ENCODE measurements at regions not wholly inside any gene's neighbourhood (a gene's known extent, or its start where the extent isn't known, plus 50 kb on each side); places are given as distances from the start of the nearest gene placed in this dataset.

- no peak for DNase-seq
- Mint-ChIP-seq H3K4me1 (peaks cover 2% of the 10 kb centered on the region), H3K27ac (no peak overlapping the region), H3K36me3 (no peaks in the 10 kb centered on the region), H3K4me3 (peak overlapping the region; percentile 50), H3K9me3 (no peaks in the 10 kb centered on the region), H3K27me3 (peaks cover 57% of the 10 kb centered on the region)
- POLR2A ChIA-PET: no interaction called here
- ATAC-seq (ENCODE audit: low read depth): no peak
Observed at GRCh38 chr3:128554465-128555097, 61.6 kb upstream of the GATA2 start.

GRCh38 chr3:128554100-128554464 is 61.1 kb upstream of the GATA2 start:
- no peaks in the 10 kb centered on the region for H3K9me3 Mint-ChIP-seq
- no peak overlapping the region for H3K27ac Mint-ChIP-seq
- DNase-seq (no peak), ATAC-seq (ENCODE audit: low read depth) (no peak)
- no peak overlapping the region for H3K4me3 Mint-ChIP-seq
- H3K27me3 Mint-ChIP-seq: peaks cover 53% of the 10 kb centered on the region
- H3K4me1 Mint-ChIP-seq: peaks cover 4% of the 10 kb centered on the region
- no peaks in the 10 kb centered on the region for H3K36me3 Mint-ChIP-seq
- POLR2A ChIA-PET: no interaction called here

- Mint-ChIP-seq H3K4me1 (peaks cover 4% of the 10 kb centered on the region), H3K27ac (no peak overlapping the region), H3K9me3 (no peaks in the 10 kb centered on the region), H3K4me3 (no peak overlapping the region), H3K36me3 (no peaks in the 10 kb centered on the region), H3K27me3 (peaks cover 55% of the 10 kb centered on the region)
- POLR2A ChIA-PET: no interaction called here
- ATAC-seq (ENCODE audit: low read depth): no peak
- no peak for DNase-seq
Observed at GRCh38 chr3:128553560-128553959, 60.6 kb upstream of the GATA2 start.

GRCh38 chr3:128551867-128552266 is 58.9 kb upstream of the GATA2 start:
- Mint-ChIP-seq H3K9me3 (no peaks in the 10 kb centered on the region), H3K27ac (no peak overlapping the region), H3K27me3 (peaks cover 46% of the 10 kb centered on the region), H3K4me1 (peaks cover 4% of the 10 kb centered on the region), H3K36me3 (no peaks in the 10 kb centered on the region), H3K4me3 (no peak overlapping the region)
- DNase-seq (no peak), ATAC-seq (ENCODE audit: low read depth) (no peak)
- POLR2A ChIA-PET: no interaction called here

GRCh38 chr3:128551451-128551850 is 58.5 kb upstream of the GATA2 start:
- no peak overlapping the region for H3K27ac Mint-ChIP-seq
- peaks cover 46% of the 10 kb centered on the region for H3K27me3 Mint-ChIP-seq

GRCh38 chr3:128550471-128551126 is 57.6 kb upstream of the GATA2 start:
- ATAC-seq (ENCODE audit: low read depth): no peak

More at GRCh38 chr3:128551451-128551850, 58.5 kb upstream of the GATA2 start:
- no peak for DNase-seq
- Mint-ChIP-seq H3K4me1 (peaks cover 2% of the 10 kb centered on the region), H3K4me3 (no peak overlapping the region), H3K36me3 (no peaks in the 10 kb centered on the region), H3K9me3 (no peaks in the 10 kb centered on the region)
- no peak for ATAC-seq (ENCODE audit: low read depth)
- POLR2A ChIA-PET: no interaction called here

DNA sequence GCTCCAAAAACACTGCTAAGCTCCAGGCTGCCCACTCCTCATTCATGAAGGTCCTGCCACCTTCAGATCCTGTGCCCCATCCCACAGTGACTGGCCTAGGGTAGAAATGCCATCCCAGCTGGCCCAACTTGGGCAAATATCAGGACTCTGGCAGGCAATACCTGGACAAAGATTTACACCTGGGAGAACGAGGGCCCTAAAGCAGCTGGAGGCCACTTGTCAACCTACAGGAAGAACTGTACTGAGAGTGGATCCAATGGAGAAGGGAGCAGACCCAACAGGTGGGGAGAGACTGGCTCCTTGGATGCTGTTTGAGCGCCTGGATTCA is 57.1 kb upstream of the GATA2 start:
- H3K27ac Mint-ChIP-seq: no peak overlapping the region
- H3K4me1 Mint-ChIP-seq: peaks cover 2% of the 10 kb centered on the region
- no peak overlapping the region for H3K4me3 Mint-ChIP-seq
- no peaks in the 10 kb centered on the region for H3K36me3 Mint-ChIP-seq
- ATAC-seq (ENCODE audit: low read depth) (no peak), DNase-seq (no peak)
- H3K27me3 Mint-ChIP-seq: peaks cover 41% of the 10 kb centered on the region
- POLR2A ChIA-PET: no interaction called here
- no peaks in the 10 kb centered on the region for H3K9me3 Mint-ChIP-seq

More at GRCh38 chr3:128550471-128551126, 57.6 kb upstream of the GATA2 start:
- H3K4me1 Mint-ChIP-seq: peaks cover 2% of the 10 kb centered on the region
- DNase-seq: no peak
- no peaks in the 10 kb centered on the region for H3K9me3 Mint-ChIP-seq
- no peaks in the 10 kb centered on the region for H3K36me3 Mint-ChIP-seq
- no peak overlapping the region for H3K4me3 Mint-ChIP-seq
- POLR2A ChIA-PET: no interaction called here
- H3K27ac Mint-ChIP-seq: no peak overlapping the region
- peaks cover 42% of the 10 kb centered on the region for H3K27me3 Mint-ChIP-seq

DNA sequence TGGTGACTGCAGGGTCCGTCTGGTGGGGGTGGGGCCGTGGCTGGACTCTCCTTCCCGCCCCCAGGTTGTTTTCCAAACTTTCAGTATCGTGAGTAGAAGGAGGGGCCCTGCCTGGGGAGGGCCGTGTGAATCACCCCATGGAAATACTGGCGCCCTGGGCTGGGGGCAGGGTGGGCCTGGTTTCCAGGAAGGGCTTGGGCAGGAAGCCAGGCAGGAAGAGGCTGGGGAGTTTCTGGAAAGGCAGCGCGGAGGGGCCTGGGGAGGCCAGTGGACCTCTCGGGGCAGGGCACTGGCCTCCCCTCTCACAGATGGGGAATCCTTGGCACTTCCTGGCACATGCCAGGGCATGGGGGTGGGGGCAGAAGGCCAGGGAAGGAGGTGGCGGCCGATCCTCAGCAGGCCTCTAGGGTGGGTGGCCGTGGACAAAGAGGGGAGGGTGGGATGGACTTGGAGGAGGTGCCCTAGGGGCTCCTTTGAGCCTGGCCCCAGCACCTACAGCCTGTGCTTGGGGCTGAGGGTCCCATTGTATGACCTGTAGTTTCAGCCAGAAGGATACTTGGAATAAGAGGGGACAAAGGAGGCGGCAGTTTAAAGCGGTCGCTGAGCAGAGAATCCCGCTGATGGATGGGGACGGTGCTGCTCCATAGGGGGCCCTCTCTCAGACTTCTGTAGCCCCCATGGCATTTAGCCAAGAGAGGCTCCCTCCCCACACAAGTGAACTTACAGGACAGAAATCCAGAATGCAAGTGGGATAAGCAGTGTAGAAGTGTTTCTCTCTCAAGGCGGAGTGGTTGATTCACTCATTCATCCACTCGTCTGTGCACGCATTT is 56.5 kb upstream of the GATA2 start:
- no peaks in the 10 kb centered on the region for H3K36me3 Mint-ChIP-seq
- no peak overlapping the region for H3K27ac Mint-ChIP-seq
- peaks cover 35% of the 10 kb centered on the region for H3K27me3 Mint-ChIP-seq
- peaks cover 2% of the 10 kb centered on the region for H3K4me1 Mint-ChIP-seq
- H3K4me3 Mint-ChIP-seq: no peak overlapping the region
- no peaks in the 10 kb centered on the region for H3K9me3 Mint-ChIP-seq
- ATAC-seq (ENCODE audit: low read depth) (no peak), DNase-seq (no peak)
- POLR2A ChIA-PET: no interaction called here

DNA sequence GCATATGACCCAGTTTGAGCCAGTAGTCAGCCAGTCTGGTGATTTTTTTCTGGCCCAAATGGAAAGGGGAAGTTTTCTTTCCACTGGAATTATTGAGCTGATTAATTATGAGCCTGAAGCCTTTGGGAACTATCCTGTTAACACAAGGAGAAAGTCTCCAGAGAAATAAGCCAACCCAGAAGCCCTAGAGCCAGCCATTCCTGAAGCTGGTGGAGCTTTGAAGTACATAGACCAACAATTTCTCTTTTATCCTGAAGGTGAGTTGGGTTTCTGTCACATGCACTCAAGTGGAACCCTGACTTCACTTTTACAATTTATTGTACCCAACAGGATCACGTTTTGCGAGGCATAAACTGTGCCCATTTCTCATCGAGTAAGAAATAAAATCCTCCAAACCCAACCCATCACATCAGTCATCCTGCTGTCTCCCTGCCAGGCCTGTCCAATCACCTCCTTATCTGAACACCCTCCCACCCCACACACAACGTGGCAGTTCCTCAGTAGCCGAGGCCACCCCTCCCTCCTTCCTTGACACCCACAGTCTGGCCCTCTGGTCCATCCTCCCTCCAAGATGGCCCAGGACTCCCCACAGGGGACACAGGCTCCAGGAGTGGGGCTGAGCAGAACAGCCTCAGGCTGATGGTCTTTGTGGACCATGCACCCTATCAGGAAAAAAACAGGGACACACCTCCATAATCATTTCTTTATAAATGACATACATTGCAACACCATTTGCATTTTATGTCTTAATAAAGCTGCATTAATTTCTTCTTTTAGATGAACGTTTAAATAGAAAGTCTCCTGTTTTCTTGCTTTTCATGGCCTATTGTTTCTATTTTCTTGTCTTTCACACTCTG is 55.7 kb upstream of the GATA2 start:
- DNase-seq (no peak), ATAC-seq (ENCODE audit: low read depth) (no peak)
- Mint-ChIP-seq H3K27me3 (peaks cover 29% of the 10 kb centered on the region), H3K27ac (no peak overlapping the region), H3K36me3 (no peaks in the 10 kb centered on the region), H3K9me3 (no peaks in the 10 kb centered on the region), H3K4me1 (peaks cover 2% of the 10 kb centered on the region), H3K4me3 (no peak overlapping the region)
- POLR2A ChIA-PET: no interaction called here

DNA sequence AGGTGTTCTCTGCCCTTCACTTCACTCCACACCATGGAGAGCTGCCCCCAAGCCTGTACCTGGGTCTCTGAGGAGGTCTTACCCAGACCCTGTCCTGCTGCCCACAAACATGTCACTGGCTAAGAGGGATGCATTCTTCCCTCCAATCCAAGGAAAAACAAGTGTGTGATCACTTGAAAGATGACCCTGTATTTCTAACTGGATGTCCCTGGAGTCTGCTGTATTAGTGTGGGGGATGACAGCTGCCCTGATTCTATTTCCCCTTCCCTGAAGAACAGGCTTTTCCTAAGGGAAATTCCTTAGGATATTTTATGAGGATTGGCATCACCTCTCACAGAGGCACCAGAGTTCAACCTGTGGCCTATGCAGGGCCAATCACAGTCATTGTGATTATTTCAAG is 55.0 kb upstream of the GATA2 start:
- Mint-ChIP-seq H3K4me1 (peaks cover 2% of the 10 kb centered on the region), H3K9me3 (no peaks in the 10 kb centered on the region), H3K4me3 (no peak overlapping the region), H3K27ac (no peak overlapping the region), H3K27me3 (peaks cover 28% of the 10 kb centered on the region), H3K36me3 (no peaks in the 10 kb centered on the region)
- ATAC-seq (ENCODE audit: low read depth) (no peak), DNase-seq (no peak)
- POLR2A ChIA-PET: no interaction called here

GRCh38 chr3:128547368-128547987 is 54.5 kb upstream of the GATA2 start:
- Mint-ChIP-seq H3K27ac (no peak overlapping the region), H3K9me3 (no peaks in the 10 kb centered on the region), H3K27me3 (peaks cover 28% of the 10 kb centered on the region), H3K4me3 (no peak overlapping the region), H3K4me1 (peaks cover 2% of the 10 kb centered on the region), H3K36me3 (no peaks in the 10 kb centered on the region)
- no peak for ATAC-seq (ENCODE audit: low read depth)
- no peak for DNase-seq
- POLR2A ChIA-PET: no interaction called here

- ATAC-seq (ENCODE audit: low read depth) (no peak), DNase-seq (no peak)
- H3K9me3 Mint-ChIP-seq: no peaks in the 10 kb centered on the region
- H3K27me3 Mint-ChIP-seq: peaks cover 22% of the 10 kb centered on the region
- H3K36me3 Mint-ChIP-seq: no peaks in the 10 kb centered on the region
- POLR2A ChIA-PET: no interaction called here
- no peak overlapping the region for H3K4me3 Mint-ChIP-seq
- peaks cover 2% of the 10 kb centered on the region for H3K4me1 Mint-ChIP-seq
- no peak overlapping the region for H3K27ac Mint-ChIP-seq
Observed at GRCh38 chr3:128546646-128547045, 53.6 kb upstream of the GATA2 start.

GRCh38 chr3:128545120-128545752 is 52.2 kb upstream of the GATA2 start:
- DNase-seq (no peak), ATAC-seq (ENCODE audit: low read depth) (no peak)
- Mint-ChIP-seq H3K9me3 (no peaks in the 10 kb centered on the region), H3K36me3 (no peaks in the 10 kb centered on the region), H3K4me1 (peaks cover 2% of the 10 kb centered on the region), H3K27ac (no peak overlapping the region), H3K4me3 (no peak overlapping the region), H3K27me3 (peaks cover 14% of the 10 kb centered on the region)
- POLR2A ChIA-PET: no interaction called here

Data from activated naive CD8-positive, alpha-beta T cell treated with anti-CD3 and anti-CD28 coated beads, Interleukin-2, amount 10 ng/mL, durations not matched to agents 7 days and 5 days (primary cell).